Eye (tissue), 1 donor: ENCODE measurements at regions not wholly inside any gene's neighbourhood (a gene's known extent, or its start where the extent isn't known, plus 50 kb on each side); places are given as distances from the start of the nearest gene placed in this dataset.

Source experiments
- DNase-seq: peaks from one replicate; pipeline ENCODE4 v3.0.0-alpha.2; 2015

- DNase-seq, result peak; percentile 51
These were observed 506.8 kb upstream of the LRATD1 start for GRCh38 chr2:14125624-14126293.

- no peak for DNase-seq
These were observed 505.7 kb upstream of the LRATD1 start for GRCh38 chr2:14126846-14127245.

GRCh38 chr2:14127765-14128164, 504.8 kb upstream of the LRATD1 start:
- DNase-seq, result no peak

GRCh38 chr2:14132386-14132785, 500.1 kb upstream of the LRATD1 start:
- no peak for DNase-seq

- no peak for DNase-seq
These were observed 497.7 kb upstream of the LRATD1 start for GRCh38 chr2:14134771-14135170.

GRCh38 chr2:14136030-14136429, 496.5 kb upstream of the LRATD1 start:
- DNase-seq, result no peak

- no peak for DNase-seq
These were observed 494.9 kb upstream of the LRATD1 start for GRCh38 chr2:14137643-14138042.

GRCh38 chr2:14140009-14140550, 492.4 kb upstream of the LRATD1 start:
- DNase-seq, result no peak

- no peak for DNase-seq
These were observed 489.1 kb upstream of the LRATD1 start for GRCh38 chr2:14143435-14143834.

- no peak for DNase-seq
These were observed 484.3 kb upstream of the LRATD1 start for GRCh38 chr2:14148216-14148615.

GRCh38 chr2:14157816-14158215, 474.7 kb upstream of the LRATD1 start:
- no peak for DNase-seq

GRCh38 chr2:14180333-14180732, 452.2 kb upstream of the LRATD1 start:
- no peak for DNase-seq

- no peak for DNase-seq
These were observed 450.1 kb upstream of the LRATD1 start for GRCh38 chr2:14182227-14182946.

GRCh38 chr2:14185906-14186305, 446.6 kb upstream of the LRATD1 start:
- DNase-seq, result no peak

GRCh38 chr2:14188446-14188845, 444.1 kb upstream of the LRATD1 start:
- no peak for DNase-seq

GRCh38 chr2:14189929-14190328, 442.6 kb upstream of the LRATD1 start:
- no peak for DNase-seq

GRCh38 chr2:14194233-14194632, 438.3 kb upstream of the LRATD1 start:
- DNase-seq, result no peak

- no peak for DNase-seq
These were observed 435.2 kb upstream of the LRATD1 start for GRCh38 chr2:14197293-14197692.

- DNase-seq, result no peak
These were observed 433.5 kb upstream of the LRATD1 start for GRCh38 chr2:14199040-14199439.

GRCh38 chr2:14219306-14219705, 413.2 kb upstream of the LRATD1 start:
- no peak for DNase-seq

GRCh38 chr2:14220101-14220500, 412.4 kb upstream of the LRATD1 start:
- no peak for DNase-seq

- no peak for DNase-seq
These were observed 411.1 kb upstream of the LRATD1 start for GRCh38 chr2:14221466-14221865.

GRCh38 chr2:14223576-14223975, 408.9 kb upstream of the LRATD1 start:
- no peak for DNase-seq

- no peak for DNase-seq
These were observed 401.1 kb upstream of the LRATD1 start for GRCh38 chr2:14231391-14231898.
